Tibial nerve (tissue), 4 donors: ENCODE measurements at regions not wholly inside any gene's neighbourhood (a gene's known extent, or its start where the extent isn't known, plus 50 kb on each side); places are given as distances from the start of the nearest gene placed in this dataset.

ENCODE experiments used
- DNase-seq, 2 donors: peaks; one replicate each; pipeline ENCODE4 v3.0.0-alpha.2; 2019; ENCODE audit warnings: low spot score in 2 of 2
- H3K27ac ChIP-seq, 4 donors: fragments of 200-600 bp; sonication (generic) in 3 of 4; one replicate each; pipeline ENCODE4 v1.5.1; 2017 to 2019; ENCODE audit warnings: mild to moderate bottlenecking in 1 of 4
- H3K27me3 ChIP-seq, 2 donors: fragments of 200-600 bp; sonication (generic) in 1 of 2; one replicate each; pipeline versions ENCODE4 v1.5.1 to v1.6.0; 2017 to 2019
- H3K36me3 ChIP-seq, 3 donors: fragments of 200-600 bp; sonication (generic); one replicate each; pipeline ENCODE4 v1.5.1; 2018 to 2019
- H3K4me1 ChIP-seq, 4 donors: fragments of 200-600 bp; sonication (generic) in 3 of 4; one replicate each; pipeline ENCODE4 v1.5.1; 2017 to 2019
- H3K4me3 ChIP-seq, 4 donors: fragments of 200-600 bp; sonication (generic) in 3 of 4; one replicate each; pipeline ENCODE4 v1.5.1; 2017 to 2019; ENCODE audit warnings: mild to moderate bottlenecking in 1 of 4, moderate library complexity in 1 of 4
- H3K9me3 ChIP-seq, 4 donors: fragments of 200-600 bp; sonication (generic) in 3 of 4; one replicate each; pipeline ENCODE4 v1.5.1; 2017 to 2019
- CTCF ChIP-seq, 5 experiments: fragments of 200-600 bp in 3 of 5; fragments of 450-650 bp in 2 of 5; sonication (generic) in 3 of 5; IDR thresholded peaks; one replicate each; pipeline ENCODE4 v1.5.1; 2016 to 2019; ENCODE audit warnings: antibody characterized with exemption in 5 of 5, mild to moderate bottlenecking in 3 of 5, moderate library complexity in 2 of 5
- EP300 ChIP-seq, 2 donors: sonication (generic); formaldehyde crosslinking; IDR thresholded peaks; one replicate each; pipeline ENCODE4 v1.6.1; 2017; ENCODE audit warnings: antibody characterized with exemption in 2 of 2, mild to moderate bottlenecking in 1 of 2
- POLR2A ChIP-seq, 2 donors: fragments of 450-650 bp; IDR thresholded peaks; one replicate each; pipeline ENCODE4 v1.6.1; 2017; ENCODE audit warnings: antibody characterized with exemption in 2 of 2, mild to moderate bottlenecking in 2 of 2, moderate library complexity in 2 of 2
- WGBS, 2 donors: methylation state at CpG; one replicate each; pipeline ENCODE4 v1.1.5; 2018; 5-methylcytosine and 5-hydroxymethylcytosine counted together

GRCh38 chr2:180652794-180653193 is 327.6 kb upstream of the UBE2E3 start:
- Histone ChIP-seq H3K9me3 (no peaks in the 10 kb centered on the region), H3K4me1 (no peaks in the 10 kb centered on the region), H3K27ac (no peak overlapping the region), H3K27me3 (no peaks in the 10 kb centered on the region), H3K4me3 (no peak overlapping the region), H3K36me3 (no peaks in the 10 kb centered on the region)
- no peak for DNase-seq
- TF ChIP-seq CTCF (IDR thresholded peaks at IDR 0.05) (no peak), POLR2A (IDR thresholded peaks at IDR 0.05) (no peak), EP300 (IDR thresholded peaks at IDR 0.05) (no peak)

- WGBS, 2 donors = 67 to 74% methylated on average over 8 of the region's 8 CpGs
- DNase-seq = no peak
- no peaks in the 10 kb centered on the region for H3K4me1 ChIP-seq
- H3K4me3 ChIP-seq = no peak overlapping the region
- no peaks in the 10 kb centered on the region for H3K36me3 ChIP-seq
- TF ChIP-seq CTCF (IDR thresholded peaks at IDR 0.05) = no peak
- TF ChIP-seq EP300 (IDR thresholded peaks at IDR 0.05) = no peak
- no peak for TF ChIP-seq POLR2A (IDR thresholded peaks at IDR 0.05)
- H3K27ac ChIP-seq = no peak overlapping the region
- H3K9me3 ChIP-seq = no peaks in the 10 kb centered on the region
- no peaks in the 10 kb centered on the region for H3K27me3 ChIP-seq
Measured at GRCh38 chr2:180651596-180651995, 328.8 kb upstream of the UBE2E3 start.

GRCh38 chr2:180647621-180648020 is 332.8 kb upstream of the UBE2E3 start:
- TF ChIP-seq EP300 (IDR thresholded peaks at IDR 0.05) = no peak
- no peak for TF ChIP-seq CTCF (IDR thresholded peaks at IDR 0.05)
- no peak for TF ChIP-seq POLR2A (IDR thresholded peaks at IDR 0.05)
- H3K9me3 ChIP-seq = no peaks in the 10 kb centered on the region
- no peak overlapping the region for H3K4me3 ChIP-seq
- H3K36me3 ChIP-seq = no peaks in the 10 kb centered on the region
- 52 to 63% methylated on average over 3 of the region's 3 CpGs for WGBS, 2 donors
- H3K27me3 ChIP-seq = no peaks in the 10 kb centered on the region
- no peaks in the 10 kb centered on the region for H3K4me1 ChIP-seq
- no peak for DNase-seq
- H3K27ac ChIP-seq = no peak overlapping the region

GRCh38 chr2:180647221-180647620 is 333.2 kb upstream of the UBE2E3 start:
- Histone ChIP-seq H3K27ac (no peak overlapping the region), H3K9me3 (no peaks in the 10 kb centered on the region), H3K4me1 (no peaks in the 10 kb centered on the region), H3K27me3 (no peaks in the 10 kb centered on the region), H3K36me3 (no peaks in the 10 kb centered on the region), H3K4me3 (no peak overlapping the region)
- TF ChIP-seq CTCF (IDR thresholded peaks at IDR 0.05) (no peak), POLR2A (IDR thresholded peaks at IDR 0.05) (no peak), EP300 (IDR thresholded peaks at IDR 0.05) (no peak)
- DNase-seq = no peak

GRCh38 chr2:180646756-180647155 is 333.6 kb upstream of the UBE2E3 start:
- no peaks in the 10 kb centered on the region for H3K27me3 ChIP-seq
- no peak overlapping the region for H3K27ac ChIP-seq
- TF ChIP-seq POLR2A (IDR thresholded peaks at IDR 0.05) (no peak), CTCF (IDR thresholded peaks at IDR 0.05) (no peak), EP300 (IDR thresholded peaks at IDR 0.05) (no peak)
- no peaks in the 10 kb centered on the region for H3K36me3 ChIP-seq
- DNase-seq = no peak
- no peaks in the 10 kb centered on the region for H3K4me1 ChIP-seq
- no peak overlapping the region for H3K4me3 ChIP-seq
- WGBS, 2 donors = 60 to 64% methylated on average over 2 of the region's 2 CpGs
- no peaks in the 10 kb centered on the region for H3K9me3 ChIP-seq
